Natural killer cell (primary cell): ENCODE measurements at regions not wholly inside any gene's neighbourhood (a gene's known extent, or its start where the extent isn't known, plus 50 kb on each side); places are given as distances from the start of the nearest gene placed in this dataset.
A peak's percentile ranks its signal among the peaks of the same experiment; 100 is the strongest.

Source experiments
- ATAC-seq, 3 donors: fragments of 150-1000 bp in 2 of 3; fragments of 200-7000 bp in 1 of 3; cut with Tn5 transposase; 1 replicate in 1 of 3; 2 replicates in 2 of 3; pipeline ENCODE4 v1.10.0; 2021; ENCODE audit warnings: mild to moderate bottlenecking in 2 of 3, moderate library complexity in 2 of 3
- DNase-seq, 2 donors: peaks; one replicate each; pipeline versions ENCODE4 v3.0.0 to v3.0.0-alpha.2; 2013 to 2021; ENCODE audit warnings: mixed read lengths in 1 of 2
- H3K27ac ChIP-seq: one replicate; pipeline ENCODE4 v1.5.1; 2013; ENCODE audit warnings: mild to moderate bottlenecking, low read length
- H3K27me3 ChIP-seq: one replicate; pipeline ENCODE4 v1.6.1; 2013; ENCODE audit warnings: low read length; ENCODE audit not compliant: control insufficient read depth, insufficient read depth
- H3K36me3 ChIP-seq: one replicate; pipeline ENCODE4 v1.6.1; 2013; ENCODE audit warnings: low read length; ENCODE audit not compliant: control insufficient read depth, insufficient read depth
- H3K4me1 ChIP-seq: one replicate; pipeline ENCODE4 v1.6.1; 2013; ENCODE audit warnings: low read length; ENCODE audit not compliant: control insufficient read depth, insufficient read depth
- H3K4me3 ChIP-seq: one replicate; pipeline ENCODE4 v1.5.1; 2013; ENCODE audit warnings: low read length
- H3K9me3 ChIP-seq: one replicate; pipeline ENCODE4 v1.6.1; 2013; ENCODE audit warnings: low read length; ENCODE audit not compliant: control insufficient read depth, insufficient read depth
- H3K27ac Mint-ChIP-seq, 2 donors: one replicate each; pipeline ENCODE4 v1.8.0; 2022; ENCODE audit warnings: mild to moderate bottlenecking in 2 of 2, mixed read lengths in 2 of 2, moderate library complexity in 1 of 2
- H3K27me3 Mint-ChIP-seq, 2 donors: one replicate each; pipeline ENCODE4 v1.8.0; 2022; ENCODE audit warnings: low read depth in 2 of 2, mixed read lengths in 2 of 2
- H3K36me3 Mint-ChIP-seq: one replicate; pipeline ENCODE4 v1.8.0; 2022; ENCODE audit warnings: mixed read lengths
- H3K4me1 Mint-ChIP-seq, 2 donors: one replicate each; pipeline ENCODE4 v1.8.0; 2022; ENCODE audit warnings: mixed read lengths in 2 of 2
- H3K4me3 Mint-ChIP-seq: one replicate; pipeline ENCODE4 v1.8.0; 2022; ENCODE audit warnings: mild to moderate bottlenecking, moderate library complexity, mixed read lengths
- H3K9me3 Mint-ChIP-seq, 2 donors: one replicate each; pipeline ENCODE4 v1.8.0; 2022; ENCODE audit warnings: mixed read lengths in 2 of 2
- CTCF ChIP-seq: fragments of 200-600 bp; IDR thresholded peaks from one replicate; pipeline ENCODE4 v1.8.0; 2022; ENCODE audit warnings: antibody characterized with exemption
- WGBS: methylation state at CpG from one replicate; pipeline ENCODE4 v1.1.7; 2013; ENCODE audit warnings: missing lambda C conversion rate; ENCODE audit not compliant: insufficient coverage; 5-methylcytosine and 5-hydroxymethylcytosine counted together
- intact Hi-C: fragments of 100-400 bp; cut with micrococcal nuclease; formaldehyde crosslinking; loops from one replicate; pipeline ENCODE4 v1.14.2; 2022

GRCh38 chr9:135343136-135343535 lies 136.4 kb upstream of the PPP1R26 start:
- no peaks in the 10 kb centered on the region for H3K4me1 ChIP-seq
- TF ChIP-seq CTCF = no peak
- ATAC-seq = no peak
- 65% methylated on average over 12 of the region's 12 CpGs for WGBS
- no peak overlapping the region for H3K27ac Mint-ChIP-seq
- no peak for DNase-seq
- no peaks in the 10 kb centered on the region for H3K36me3 ChIP-seq
- no peak overlapping the region for H3K4me3 Mint-ChIP-seq
- H3K27ac ChIP-seq = no peak overlapping the region
- H3K27me3 Mint-ChIP-seq = no peaks in the 10 kb centered on the region
- no peaks in the 10 kb centered on the region for H3K9me3 ChIP-seq
- H3K36me3 Mint-ChIP-seq = no peaks in the 10 kb centered on the region
- no peaks in the 10 kb centered on the region for H3K27me3 ChIP-seq
- no peaks in the 10 kb centered on the region for H3K4me1 Mint-ChIP-seq
- no peak overlapping the region for H3K4me3 ChIP-seq
- intact Hi-C loops = loop anchor here (2.0 to 10.0 kb wide), 2 partner anchors 248 to 894 kb away; no protein-coding TSS in a partner anchor
- H3K9me3 Mint-ChIP-seq = no peaks in the 10 kb centered on the region

- ATAC-seq (peak in 2 of 3 donors; percentile 43 to 70), DNase-seq (peak; percentile 35 to 60)
- H3K4me1 Mint-ChIP-seq = no peaks in the 10 kb centered on the region
- WGBS = 26% methylated on average over 25 of the region's 25 CpGs
- intact Hi-C loops = loop anchor here (2.0 to 10.0 kb wide), 2 partner anchors 249 to 895 kb away; no protein-coding TSS in a partner anchor
- peak; percentile 76 for TF ChIP-seq CTCF
- Histone ChIP-seq H3K4me3 (no peak overlapping the region), H3K9me3 (no peaks in the 10 kb centered on the region), H3K36me3 (no peaks in the 10 kb centered on the region), H3K27me3 (no peaks in the 10 kb centered on the region), H3K4me1 (no peaks in the 10 kb centered on the region), H3K27ac (no peak overlapping the region)
- no peak overlapping the region for H3K27ac Mint-ChIP-seq
- no peak overlapping the region for H3K4me3 Mint-ChIP-seq
- no peaks in the 10 kb centered on the region for H3K36me3 Mint-ChIP-seq
- H3K9me3 Mint-ChIP-seq = no peaks in the 10 kb centered on the region
- no peaks in the 10 kb centered on the region for H3K27me3 Mint-ChIP-seq
Observed at GRCh38 chr9:135343837-135344522, 135.6 kb upstream of the PPP1R26 start.

- Mint-ChIP-seq H3K4me1 (no peaks in the 10 kb centered on the region), H3K36me3 (no peaks in the 10 kb centered on the region), H3K9me3 (no peaks in the 10 kb centered on the region), H3K27ac (no peak overlapping the region), H3K4me3 (no peak overlapping the region), H3K27me3 (no peaks in the 10 kb centered on the region)
- Histone ChIP-seq H3K4me3 (no peak overlapping the region), H3K36me3 (no peaks in the 10 kb centered on the region), H3K27me3 (no peaks in the 10 kb centered on the region), H3K27ac (no peak overlapping the region), H3K9me3 (no peaks in the 10 kb centered on the region), H3K4me1 (no peaks in the 10 kb centered on the region)
- DNase-seq (no peak), ATAC-seq (no peak)
- WGBS = 84% methylated on average over 7 of the region's 7 CpGs
- TF ChIP-seq CTCF = no peak
- intact Hi-C loops = loop anchor here (10.0 kb wide), 1 partner anchor 250 kb away; no protein-coding TSS in a partner anchor
Observed at GRCh38 chr9:135344523-135344901, 135.1 kb upstream of the PPP1R26 start.
